ENCODE measurements at regions not wholly inside any gene's neighbourhood (a gene's known extent, or its start where the extent isn't known, plus 50 kb on each side); places are given as distances from the start of the nearest gene placed in this dataset.
"Not testable (repeated sequence)": the region's sequence is repeated elsewhere in the genome, so short reads cannot be mapped to it uniquely, and the experiment has no call there.

GRCh38 chr1:96579636-96580035 is 141.9 kb upstream of the PTBP2 start:
- DNase-seq = no peak
- no peaks in the 10 kb centered on the region for H3K9me3 ChIP-seq
- no peak for TF ChIP-seq CTCF (IDR thresholded peaks at IDR 0.05)
- H3K4me3 ChIP-seq = no peak overlapping the region
- H3K36me3 ChIP-seq (ENCODE audit: low read depth) = no peaks in the 10 kb centered on the region
- no peaks in the 10 kb centered on the region for H3K4me1 ChIP-seq (ENCODE audit: low read depth)
- no peak for ATAC-seq
- intact Hi-C loops (cut with DNase I, micrococcal nuclease) = no loop called here

- intact Hi-C loops (cut with DNase I, micrococcal nuclease) = no loop called here
- H3K9me3 ChIP-seq = no peaks in the 10 kb centered on the region
- no peak for TF ChIP-seq CTCF (IDR thresholded peaks at IDR 0.05)
- no peak for DNase-seq
- no peaks in the 10 kb centered on the region for H3K36me3 ChIP-seq (ENCODE audit: low read depth)
- no peaks in the 10 kb centered on the region for H3K4me1 ChIP-seq (ENCODE audit: low read depth)
- no peak overlapping the region for H3K4me3 ChIP-seq
- no peak for ATAC-seq
These were observed 140.7 kb upstream of the PTBP2 start for GRCh38 chr1:96580920-96581319.

- H3K9me3 ChIP-seq = no peaks in the 10 kb centered on the region
- no peaks in the 10 kb centered on the region for H3K4me1 ChIP-seq (ENCODE audit: low read depth)
- ATAC-seq = no peak
- H3K4me3 ChIP-seq = no peak overlapping the region
- no peaks in the 10 kb centered on the region for H3K36me3 ChIP-seq (ENCODE audit: low read depth)
- intact Hi-C loops (cut with DNase I, micrococcal nuclease) = no loop called here
- no peak for TF ChIP-seq CTCF (IDR thresholded peaks at IDR 0.05)
- DNase-seq = no peak
These were observed 139.8 kb upstream of the PTBP2 start for GRCh38 chr1:96581772-96582171.

GRCh38 chr1:96583903-96584302 is 137.7 kb upstream of the PTBP2 start:
- H3K9me3 ChIP-seq = no peaks in the 10 kb centered on the region
- H3K4me1 ChIP-seq (ENCODE audit: low read depth) = no peaks in the 10 kb centered on the region
- no peak for ATAC-seq
- no peak for TF ChIP-seq CTCF (IDR thresholded peaks at IDR 0.05)
- H3K4me3 ChIP-seq = no peak overlapping the region
- intact Hi-C loops (cut with DNase I, micrococcal nuclease) = no loop called here
- DNase-seq = no peak
- H3K36me3 ChIP-seq (ENCODE audit: low read depth) = no peaks in the 10 kb centered on the region

GRCh38 chr1:96587222-96587621 is 134.4 kb upstream of the PTBP2 start:
- no peak for TF ChIP-seq CTCF (IDR thresholded peaks at IDR 0.05)
- no peaks in the 10 kb centered on the region for H3K36me3 ChIP-seq (ENCODE audit: low read depth)
- no peak overlapping the region for H3K4me3 ChIP-seq
- ATAC-seq = no peak
- intact Hi-C loops (cut with DNase I, micrococcal nuclease) = no loop called here
- no peaks in the 10 kb centered on the region for H3K4me1 ChIP-seq (ENCODE audit: low read depth)
- no peaks in the 10 kb centered on the region for H3K9me3 ChIP-seq
- DNase-seq = no peak

- ATAC-seq = no peak
- Histone ChIP-seq H3K4me1 (ENCODE audit: low read depth) (no peaks in the 10 kb centered on the region), H3K4me3 (no peak overlapping the region), H3K9me3 (no peaks in the 10 kb centered on the region), H3K36me3 (ENCODE audit: low read depth) (no peaks in the 10 kb centered on the region)
- intact Hi-C loops (cut with DNase I, micrococcal nuclease) = no loop called here
- TF ChIP-seq CTCF (IDR thresholded peaks at IDR 0.05) = no peak
- DNase-seq = no peak
These were observed 133.1 kb upstream of the PTBP2 start for GRCh38 chr1:96588416-96588995.

- DNase-seq; H3K36me3 ChIP-seq (ENCODE audit: low read depth); H3K4me3 ChIP-seq; ATAC-seq; H3K9me3 ChIP-seq; H3K4me1 ChIP-seq (ENCODE audit: low read depth); intact Hi-C loops (cut with DNase I, micrococcal nuclease): not testable (repeated sequence)
These were observed 126.1 kb upstream of the PTBP2 start for GRCh38 chr1:96595530-96595929.

All from mucosa of descending colon (tissue), 3 donors.